ENCODE measurements at regions not wholly inside any gene's neighbourhood (a gene's known extent, or its start where the extent isn't known, plus 50 kb on each side); places are given as distances from the start of the nearest gene placed in this dataset.

DNA sequence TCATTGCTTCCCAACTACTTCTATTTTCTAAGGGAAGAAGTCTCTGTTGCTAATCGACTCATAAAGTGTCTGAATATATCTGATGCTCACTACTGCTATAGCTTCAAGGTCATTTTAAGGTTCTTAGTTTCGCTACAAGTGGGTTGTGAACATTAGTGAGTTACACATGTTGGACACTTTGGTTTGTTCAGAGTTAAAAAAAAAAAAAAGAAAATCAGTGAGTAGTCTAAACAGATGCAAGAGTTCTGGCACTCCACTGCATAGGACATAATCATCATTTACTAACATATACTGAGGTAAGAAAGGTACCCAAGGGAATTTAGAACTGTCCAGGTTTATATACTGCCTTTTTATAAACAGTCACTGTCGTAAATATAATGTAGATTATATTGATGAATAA is 108.8 kb downstream of the KLF12 start:
- in situ Hi-C loops (cut with HindIII; ENCODE audit: low sequenced_read_pairs) = no loop called here
- no peak overlapping the region for H3K4me3 ChIP-seq (ENCODE audit: low read depth, low read length)
- DNase-seq (ENCODE audit: low read depth, low spot score) = no peak
- TF ChIP-seq, protein P1, sequence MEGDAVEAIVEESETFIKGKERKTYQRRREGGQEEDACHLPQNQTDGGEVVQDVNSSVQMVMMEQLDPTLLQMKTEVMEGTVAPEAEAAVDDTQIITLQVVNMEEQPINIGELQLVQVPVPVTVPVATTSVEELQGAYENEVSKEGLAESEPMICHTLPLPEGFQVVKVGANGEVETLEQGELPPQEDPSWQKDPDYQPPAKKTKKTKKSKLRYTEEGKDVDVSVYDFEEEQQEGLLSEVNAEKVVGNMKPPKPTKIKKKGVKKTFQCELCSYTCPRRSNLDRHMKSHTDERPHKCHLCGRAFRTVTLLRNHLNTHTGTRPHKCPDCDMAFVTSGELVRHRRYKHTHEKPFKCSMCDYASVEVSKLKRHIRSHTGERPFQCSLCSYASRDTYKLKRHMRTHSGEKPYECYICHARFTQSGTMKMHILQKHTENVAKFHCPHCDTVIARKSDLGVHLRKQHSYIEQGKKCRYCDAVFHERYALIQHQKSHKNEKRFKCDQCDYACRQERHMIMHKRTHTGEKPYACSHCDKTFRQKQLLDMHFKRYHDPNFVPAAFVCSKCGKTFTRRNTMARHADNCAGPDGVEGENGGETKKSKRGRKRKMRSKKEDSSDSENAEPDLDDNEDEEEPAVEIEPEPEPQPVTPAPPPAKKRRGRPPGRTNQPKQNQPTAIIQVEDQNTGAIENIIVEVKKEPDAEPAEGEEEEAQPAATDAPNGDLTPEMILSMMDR (IDR thresholded peaks at IDR 0.05; ENCODE audit: low read depth, low read length) = no peak

DNA sequence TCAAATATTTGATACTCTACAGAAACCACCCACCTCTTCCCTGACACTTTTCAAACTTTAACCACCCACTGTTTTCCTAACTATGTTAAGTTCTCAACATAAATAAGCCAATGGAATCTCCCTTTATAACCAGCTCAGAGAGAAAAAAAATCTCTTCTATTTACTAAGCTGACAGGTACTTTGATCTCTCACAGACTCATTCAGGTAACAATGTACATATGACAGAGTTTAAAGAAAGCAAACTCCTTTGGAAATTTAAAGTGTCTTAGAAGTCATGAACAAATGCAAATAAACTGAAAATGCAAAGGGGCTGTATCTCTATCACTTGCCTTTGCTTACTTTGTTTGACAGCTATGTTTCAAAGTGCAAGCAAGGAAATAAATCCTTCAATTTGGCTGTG is 109.3 kb downstream of the KLF12 start:
- in situ Hi-C loops (cut with HindIII; ENCODE audit: low sequenced_read_pairs) = no loop called here
- no peak overlapping the region for H3K4me3 ChIP-seq (ENCODE audit: low read depth, low read length)

DNA sequence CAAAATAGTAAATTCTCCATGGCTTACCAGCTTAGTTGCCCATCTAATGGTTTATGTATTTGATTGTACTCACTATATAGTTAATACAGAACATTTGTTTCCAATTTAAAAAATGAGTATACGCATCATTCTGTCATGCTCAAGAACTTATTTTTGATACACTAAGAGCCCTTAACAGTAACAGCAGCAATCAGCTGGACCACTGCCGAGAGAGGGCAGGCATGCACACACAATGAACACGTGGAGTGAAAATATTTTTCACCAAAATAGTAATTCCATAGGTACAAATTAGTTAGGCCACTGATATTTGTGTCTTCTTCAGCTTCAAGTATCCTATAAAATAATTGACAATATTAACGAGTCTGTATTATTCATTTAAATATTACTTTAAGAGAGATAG is 109.9 kb downstream of the KLF12 start:
- TF ChIP-seq, protein P1 (IDR thresholded peaks at IDR 0.05; ENCODE audit: low read depth, low read length) = peak; percentile 1
- H3K4me3 ChIP-seq (ENCODE audit: low read depth, low read length) = no peak overlapping the region
- DNase-seq (ENCODE audit: low read depth, low spot score) = no peak
- in situ Hi-C loops (cut with HindIII; ENCODE audit: low sequenced_read_pairs) = no loop called here

More for the DNA sequence above, 109.3 kb downstream of the KLF12 start:
- DNase-seq (ENCODE audit: low read depth, low spot score) = no peak
- TF ChIP-seq, protein P1 (IDR thresholded peaks at IDR 0.05; ENCODE audit: low read depth, low read length) = no peak

DNA sequence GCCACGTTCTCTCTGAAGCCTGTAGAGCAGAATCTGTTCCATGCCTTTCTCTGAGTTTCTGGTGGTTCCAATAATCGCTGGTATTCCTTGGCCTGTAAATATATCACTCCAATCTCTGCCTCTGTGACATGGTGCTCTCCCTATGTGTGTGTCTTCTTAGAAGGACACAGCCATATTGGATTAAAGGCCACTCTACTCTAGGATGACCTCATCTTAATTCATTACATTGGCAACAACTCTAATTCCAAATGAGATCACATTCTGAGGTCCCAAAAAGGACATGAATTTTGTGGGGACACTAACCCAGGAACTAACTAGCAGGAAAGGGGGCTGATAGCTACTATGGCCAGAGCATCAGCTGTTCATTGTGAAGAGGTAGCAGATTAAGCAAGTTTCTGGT is 110.7 kb downstream of the KLF12 start:
- TF ChIP-seq, protein P1 (IDR thresholded peaks at IDR 0.05; ENCODE audit: low read depth, low read length) = no peak
- no peak for DNase-seq (ENCODE audit: low read depth, low spot score)
- no peak overlapping the region for H3K4me3 ChIP-seq (ENCODE audit: low read depth, low read length)
- in situ Hi-C loops (cut with HindIII; ENCODE audit: low sequenced_read_pairs) = no loop called here

DNA sequence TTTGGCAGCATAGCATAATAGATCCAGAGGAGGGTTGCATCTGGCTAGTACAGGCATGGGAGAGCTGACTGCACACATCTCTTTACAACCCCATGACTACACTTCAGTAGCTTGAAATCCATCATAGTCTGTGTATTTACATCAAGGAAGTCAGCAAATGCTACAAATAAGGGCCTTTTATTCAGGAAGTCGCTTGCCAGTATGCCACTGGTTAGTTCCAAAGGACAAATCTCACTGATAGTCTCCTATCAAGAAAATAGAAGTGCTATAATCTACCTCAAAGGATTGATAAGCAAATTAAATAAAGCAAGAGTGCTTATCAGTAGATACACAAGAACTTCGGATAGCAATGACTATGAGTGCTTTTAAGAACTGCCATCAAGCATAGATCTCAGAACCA is 112.7 kb downstream of the KLF12 start:
- no peak for DNase-seq (ENCODE audit: low read depth, low spot score)
- in situ Hi-C loops (cut with HindIII; ENCODE audit: low sequenced_read_pairs) = no loop called here
- TF ChIP-seq, protein P1 (IDR thresholded peaks at IDR 0.05; ENCODE audit: low read depth, low read length) = no peak
- no peak overlapping the region for H3K4me3 ChIP-seq (ENCODE audit: low read depth, low read length)

DNA sequence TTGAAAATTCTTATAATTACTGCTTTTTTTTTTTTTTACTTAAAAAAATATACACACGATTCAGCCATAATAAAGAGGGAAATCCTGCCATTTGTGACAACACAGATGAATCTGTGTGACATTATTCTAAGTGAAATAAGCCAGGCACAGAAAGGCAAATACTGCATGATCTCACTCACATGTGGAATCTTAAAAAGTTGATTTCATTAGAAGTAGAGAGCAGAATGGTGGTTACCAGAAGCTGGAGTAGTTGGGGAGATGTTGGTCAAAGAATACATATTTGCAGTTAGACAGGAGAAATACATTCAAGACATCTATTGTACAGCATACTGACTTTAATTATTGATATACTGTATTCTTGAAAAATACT is 116.2 kb downstream of the KLF12 start:
- TF ChIP-seq, protein P1 (IDR thresholded peaks at IDR 0.05; ENCODE audit: low read depth, low read length) = no peak
- in situ Hi-C loops (cut with HindIII; ENCODE audit: low sequenced_read_pairs) = no loop called here
- H3K4me3 ChIP-seq (ENCODE audit: low read depth, low read length) = no peak overlapping the region
- no peak for DNase-seq (ENCODE audit: low read depth, low spot score)
